Body of pancreas (tissue), 4 donors: ENCODE measurements at regions not wholly inside any gene's neighbourhood (a gene's known extent, or its start where the extent isn't known, plus 50 kb on each side); places are given as distances from the start of the nearest gene placed in this dataset.

Source experiments
- POLR2A ChIP-seq, 3 donors: fragments of 450-650 bp; IDR thresholded peaks; one replicate each; pipeline ENCODE4 v1.6.1; 2016; ENCODE audit warnings: antibody characterized with exemption in 3 of 3, mild to moderate bottlenecking in 2 of 3
- TF ChIP-seq, protein P1 (sequence below), 7 experiments: fragments of 450-650 bp in 4 of 7; fragments of 200-600 bp in 3 of 7; sonication (generic) in 3 of 7; IDR thresholded peaks; one replicate each; pipeline ENCODE4 v1.5.1; 2016 to 2019; ENCODE audit warnings: antibody characterized with exemption in 7 of 7

- TF ChIP-seq, protein P1, sequence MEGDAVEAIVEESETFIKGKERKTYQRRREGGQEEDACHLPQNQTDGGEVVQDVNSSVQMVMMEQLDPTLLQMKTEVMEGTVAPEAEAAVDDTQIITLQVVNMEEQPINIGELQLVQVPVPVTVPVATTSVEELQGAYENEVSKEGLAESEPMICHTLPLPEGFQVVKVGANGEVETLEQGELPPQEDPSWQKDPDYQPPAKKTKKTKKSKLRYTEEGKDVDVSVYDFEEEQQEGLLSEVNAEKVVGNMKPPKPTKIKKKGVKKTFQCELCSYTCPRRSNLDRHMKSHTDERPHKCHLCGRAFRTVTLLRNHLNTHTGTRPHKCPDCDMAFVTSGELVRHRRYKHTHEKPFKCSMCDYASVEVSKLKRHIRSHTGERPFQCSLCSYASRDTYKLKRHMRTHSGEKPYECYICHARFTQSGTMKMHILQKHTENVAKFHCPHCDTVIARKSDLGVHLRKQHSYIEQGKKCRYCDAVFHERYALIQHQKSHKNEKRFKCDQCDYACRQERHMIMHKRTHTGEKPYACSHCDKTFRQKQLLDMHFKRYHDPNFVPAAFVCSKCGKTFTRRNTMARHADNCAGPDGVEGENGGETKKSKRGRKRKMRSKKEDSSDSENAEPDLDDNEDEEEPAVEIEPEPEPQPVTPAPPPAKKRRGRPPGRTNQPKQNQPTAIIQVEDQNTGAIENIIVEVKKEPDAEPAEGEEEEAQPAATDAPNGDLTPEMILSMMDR (IDR thresholded peaks at IDR 0.05): no peak
- no peak for TF ChIP-seq POLR2A (IDR thresholded peaks at IDR 0.05)
Measured at GRCh38 chr2:160756481-160756880, 262.9 kb upstream of the RBMS1 start.
